Right lobe of liver (tissue), 4 donors: ENCODE measurements at regions not wholly inside any gene's neighbourhood (a gene's known extent, or its start where the extent isn't known, plus 50 kb on each side); places are given as distances from the start of the nearest gene placed in this dataset.

Source experiments
- POLR2A ChIP-seq: fragments of 450-650 bp; IDR thresholded peaks from one replicate; pipeline ENCODE4 v1.6.1; 2017; ENCODE audit warnings: antibody characterized with exemption, mild to moderate bottlenecking
- TF ChIP-seq, protein P1 (sequence below), 4 donors: fragments of 200-600 bp in 3 of 4; fragments of 450-650 bp in 1 of 4; IDR thresholded peaks; one replicate each; pipeline versions ENCODE4 v1.5.1 to v1.8.0; 2016 to 2022; ENCODE audit warnings: antibody characterized with exemption in 4 of 4, mild to moderate bottlenecking in 2 of 4
- donor health status: DM: no; HTN: no; CAD: no.
- donor health status: DM: no; HTN: no; CAD: no.
- donor health status: DM: no; HTN: yes; CAD: no.

DNA sequence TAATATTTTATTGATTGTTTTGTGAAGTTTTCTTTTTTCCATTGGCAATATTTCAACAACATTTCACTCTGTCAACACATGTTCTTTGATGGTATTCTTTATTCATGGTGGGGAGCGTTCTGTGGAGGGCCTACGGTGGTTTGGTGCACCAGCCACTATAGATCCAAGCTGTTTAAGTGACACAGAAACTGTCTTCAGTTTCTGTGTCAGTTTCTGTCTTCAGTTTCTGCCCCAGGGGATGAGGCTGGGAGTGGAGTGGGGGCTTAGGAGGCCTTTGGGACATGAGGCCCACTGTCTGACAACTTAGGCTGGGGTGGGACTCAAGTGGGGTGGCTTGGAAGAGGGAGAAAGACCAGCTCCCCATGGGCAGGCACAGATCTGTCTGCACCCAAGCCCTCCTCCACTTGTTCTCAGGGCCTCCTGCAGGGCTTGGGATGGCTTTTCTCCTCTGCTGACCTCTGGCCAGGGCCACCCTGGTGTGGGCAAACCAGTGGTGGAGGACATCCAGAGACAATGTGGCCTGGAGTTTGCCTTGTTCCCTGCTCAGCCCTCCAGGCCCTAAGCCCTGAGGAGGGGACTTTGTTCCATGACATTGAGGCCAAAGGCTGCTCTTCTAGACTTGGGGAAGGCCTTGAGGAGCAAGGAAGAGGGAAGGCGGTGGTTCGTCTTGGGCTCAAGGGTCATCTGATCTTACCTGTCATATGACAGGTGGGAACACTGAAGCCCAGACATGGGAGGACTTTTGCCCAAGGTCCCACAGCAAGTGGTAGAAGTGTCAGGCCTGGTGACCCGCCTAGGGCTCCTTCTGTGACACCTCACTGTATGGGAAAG lies 60.3 kb upstream of the SMAD6 start:
- TF ChIP-seq, protein P1, sequence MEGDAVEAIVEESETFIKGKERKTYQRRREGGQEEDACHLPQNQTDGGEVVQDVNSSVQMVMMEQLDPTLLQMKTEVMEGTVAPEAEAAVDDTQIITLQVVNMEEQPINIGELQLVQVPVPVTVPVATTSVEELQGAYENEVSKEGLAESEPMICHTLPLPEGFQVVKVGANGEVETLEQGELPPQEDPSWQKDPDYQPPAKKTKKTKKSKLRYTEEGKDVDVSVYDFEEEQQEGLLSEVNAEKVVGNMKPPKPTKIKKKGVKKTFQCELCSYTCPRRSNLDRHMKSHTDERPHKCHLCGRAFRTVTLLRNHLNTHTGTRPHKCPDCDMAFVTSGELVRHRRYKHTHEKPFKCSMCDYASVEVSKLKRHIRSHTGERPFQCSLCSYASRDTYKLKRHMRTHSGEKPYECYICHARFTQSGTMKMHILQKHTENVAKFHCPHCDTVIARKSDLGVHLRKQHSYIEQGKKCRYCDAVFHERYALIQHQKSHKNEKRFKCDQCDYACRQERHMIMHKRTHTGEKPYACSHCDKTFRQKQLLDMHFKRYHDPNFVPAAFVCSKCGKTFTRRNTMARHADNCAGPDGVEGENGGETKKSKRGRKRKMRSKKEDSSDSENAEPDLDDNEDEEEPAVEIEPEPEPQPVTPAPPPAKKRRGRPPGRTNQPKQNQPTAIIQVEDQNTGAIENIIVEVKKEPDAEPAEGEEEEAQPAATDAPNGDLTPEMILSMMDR (IDR thresholded peaks at IDR 0.05), result no peak
- no peak for TF ChIP-seq POLR2A
